ENCODE measurements at regions not wholly inside any gene's neighbourhood (a gene's known extent, or its start where the extent isn't known, plus 50 kb on each side); places are given as distances from the start of the nearest gene placed in this dataset.
"Not testable (repeated sequence)": the region's sequence is repeated elsewhere in the genome, so short reads cannot be mapped to it uniquely, and the experiment has no call there.

DNA sequence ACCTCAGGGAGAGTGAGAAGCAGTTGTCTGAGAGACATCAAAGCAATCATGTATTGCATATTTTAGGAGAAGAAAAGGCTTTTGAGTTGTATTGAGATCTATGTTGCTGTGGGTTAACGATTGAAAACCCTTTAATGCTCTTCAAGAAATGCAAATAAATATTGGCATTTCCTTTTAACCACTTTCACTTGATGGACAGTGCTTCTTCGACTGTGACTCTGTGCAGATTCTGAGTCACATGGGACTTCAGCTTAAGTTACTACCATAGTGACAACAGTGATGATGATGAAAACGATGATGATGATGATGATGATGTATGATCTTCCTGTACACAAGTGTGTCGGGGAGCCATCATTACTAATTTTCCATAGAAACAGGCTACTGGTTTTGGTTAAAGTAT lies 181.8 kb downstream of the AKAIN1 start:
- DNase-seq = no peak

GRCh38 chr18:5004031-5004820 lies 192.8 kb downstream of the AKAIN1 start:
- DNase-seq = not testable (repeated sequence)

DNA sequence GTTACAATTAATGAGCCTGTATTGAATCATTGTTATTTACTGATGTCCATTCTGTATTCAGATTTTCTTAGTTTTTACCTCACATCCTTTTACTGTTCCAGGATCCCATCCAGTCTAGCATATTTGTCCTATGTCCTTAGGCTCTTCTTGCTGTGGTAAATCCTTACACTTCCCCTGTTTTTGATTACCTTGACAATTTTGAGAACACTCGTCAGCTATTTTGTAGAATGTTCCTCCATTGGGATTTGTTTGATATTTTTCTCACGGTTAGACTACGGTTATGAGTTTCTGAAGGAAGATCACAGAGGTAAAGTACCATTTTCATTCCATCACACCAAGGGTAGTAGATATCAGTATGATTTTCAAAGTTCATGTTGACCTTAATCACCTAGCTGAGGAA lies 202.3 kb downstream of the AKAIN1 start:
- DNase-seq = no peak

DNA sequence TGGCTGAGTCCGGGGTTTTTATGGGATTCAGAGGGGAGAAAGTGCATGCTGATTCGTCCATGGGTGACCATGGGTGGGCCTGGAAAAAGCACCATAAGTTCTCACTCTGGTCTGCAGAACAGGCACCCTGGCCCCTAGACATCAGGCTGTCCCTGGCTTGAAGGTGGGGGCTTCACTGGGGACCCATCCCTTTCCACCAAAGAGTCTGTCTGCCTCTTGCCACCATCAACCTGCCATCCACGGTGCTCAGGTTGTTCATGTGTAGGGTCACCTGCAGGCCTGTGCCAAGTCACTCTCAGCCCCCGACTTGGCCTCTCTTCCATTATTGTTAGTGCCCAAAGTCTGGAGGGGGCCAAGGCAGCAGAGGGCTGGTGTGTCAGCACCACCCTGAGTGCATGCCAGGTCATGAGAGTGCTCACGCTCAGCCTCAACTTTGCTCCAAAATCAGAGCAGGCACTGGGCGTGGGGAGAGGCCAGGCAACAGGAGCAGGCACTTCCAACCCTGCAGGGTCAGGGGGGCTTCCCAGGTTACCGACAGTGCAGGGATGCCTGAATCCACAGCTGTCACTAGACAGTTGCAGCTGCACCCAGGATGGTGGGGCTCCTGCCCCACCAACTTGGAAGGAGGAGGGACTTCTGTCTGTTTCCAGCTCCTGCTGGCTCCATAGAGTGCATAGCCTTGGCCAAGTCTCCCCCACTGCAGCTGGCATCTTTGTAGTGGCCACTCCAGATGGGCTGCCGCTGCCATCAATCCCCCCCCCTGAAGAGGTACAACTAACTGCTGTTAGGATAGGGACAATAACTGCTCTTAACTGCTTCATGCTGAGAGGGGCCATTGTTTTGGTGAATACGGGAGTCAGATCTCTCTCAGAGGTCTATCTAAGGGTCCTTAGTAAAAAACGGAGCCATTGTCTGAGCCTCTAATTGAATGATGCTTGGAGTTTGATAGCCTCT lies 209.3 kb downstream of the AKAIN1 start:
- DNase-seq = no peak

GRCh38 chr18:4986677-4987076 lies 210.4 kb downstream of the AKAIN1 start:
- DNase-seq = no peak

- DNase-seq = no peak
These were observed 211.0 kb downstream of the AKAIN1 start for GRCh38 chr18:4986066-4986465.

DNA sequence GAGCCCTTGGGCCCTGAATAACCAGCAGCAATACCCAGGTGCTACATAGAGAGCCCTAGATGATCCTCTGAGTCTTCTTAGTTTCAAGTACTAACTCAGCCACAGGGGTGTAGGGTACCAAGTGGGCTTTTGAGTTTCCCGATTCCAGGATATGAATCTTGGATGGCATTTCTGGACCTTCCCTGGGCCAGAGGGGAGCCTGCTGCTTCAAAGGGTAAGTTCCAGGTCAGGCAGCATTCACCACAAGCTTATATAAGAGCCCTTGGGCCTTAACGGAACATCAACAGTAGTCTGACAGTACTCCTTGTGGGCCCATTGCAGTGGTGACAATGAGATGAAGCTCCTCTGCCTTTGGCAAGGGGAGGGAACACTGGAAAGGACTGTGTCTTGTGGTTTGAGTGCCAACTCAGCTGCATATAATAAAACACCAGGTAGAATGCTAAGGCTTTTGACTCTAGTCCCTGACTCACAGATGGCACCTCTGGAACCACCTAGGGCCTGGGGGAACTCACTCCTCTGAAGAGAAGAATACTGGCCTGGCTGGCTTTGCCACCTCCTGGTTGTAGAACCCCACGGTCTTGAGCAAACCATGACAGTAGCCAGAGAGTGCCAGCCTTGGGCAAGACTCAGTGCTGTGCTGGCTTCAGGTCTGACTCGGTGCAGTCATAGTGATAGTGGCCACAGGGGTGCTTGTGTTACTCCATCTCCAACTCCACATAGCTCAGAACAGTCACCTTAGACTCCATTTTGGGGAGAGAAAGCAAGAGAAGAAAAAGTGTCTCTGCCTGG lies 235.7 kb downstream of the AKAIN1 start:
- no peak for DNase-seq

- no peak for DNase-seq
These were observed 236.5 kb downstream of the AKAIN1 start for GRCh38 chr18:4960578-4960977.

DNA sequence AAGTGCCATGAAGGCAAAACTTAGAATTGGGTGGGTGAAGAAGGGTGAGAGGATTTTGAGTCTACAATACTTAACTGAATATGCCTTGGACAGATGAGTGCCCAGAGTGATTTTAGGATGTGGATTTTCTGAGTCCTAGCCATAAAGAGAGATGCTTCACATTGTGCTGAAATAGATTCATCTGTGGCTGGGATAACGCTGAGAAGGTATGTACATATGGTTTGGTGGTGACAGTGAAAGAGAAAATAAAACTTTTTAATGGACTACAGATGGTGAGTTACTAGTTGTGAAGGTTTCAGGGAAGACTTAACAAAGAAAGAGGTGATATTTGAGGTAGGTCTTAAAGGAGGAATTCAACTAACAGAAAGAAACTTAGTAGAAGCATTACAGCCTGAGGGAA lies 265.8 kb downstream of the AKAIN1 start:
- no peak for DNase-seq

GRCh38 chr18:4921548-4921947 lies 275.5 kb downstream of the AKAIN1 start:
- DNase-seq = no peak

GRCh38 chr18:4917509-4917908 lies 279.5 kb downstream of the AKAIN1 start:
- DNase-seq = not testable (repeated sequence)

DNA sequence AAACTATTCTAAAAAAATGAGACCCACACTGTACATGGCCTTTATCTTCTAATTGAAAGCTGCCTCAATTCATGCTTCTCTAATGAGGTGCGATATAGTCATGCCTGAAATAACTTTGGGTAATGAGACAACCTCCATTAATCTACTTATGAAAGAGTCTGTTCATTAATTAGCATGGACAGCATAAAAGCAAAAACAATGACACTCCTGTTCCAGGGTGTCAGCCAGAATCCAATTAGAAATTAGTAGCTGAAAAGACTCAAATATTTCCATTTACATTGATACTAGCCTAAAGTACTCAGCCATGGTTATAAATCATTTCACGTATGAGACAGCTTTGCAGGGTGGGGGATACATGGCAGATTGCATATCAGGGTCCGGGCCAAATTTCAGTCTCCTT lies 288.7 kb downstream of the AKAIN1 start:
- no peak for DNase-seq

DNA sequence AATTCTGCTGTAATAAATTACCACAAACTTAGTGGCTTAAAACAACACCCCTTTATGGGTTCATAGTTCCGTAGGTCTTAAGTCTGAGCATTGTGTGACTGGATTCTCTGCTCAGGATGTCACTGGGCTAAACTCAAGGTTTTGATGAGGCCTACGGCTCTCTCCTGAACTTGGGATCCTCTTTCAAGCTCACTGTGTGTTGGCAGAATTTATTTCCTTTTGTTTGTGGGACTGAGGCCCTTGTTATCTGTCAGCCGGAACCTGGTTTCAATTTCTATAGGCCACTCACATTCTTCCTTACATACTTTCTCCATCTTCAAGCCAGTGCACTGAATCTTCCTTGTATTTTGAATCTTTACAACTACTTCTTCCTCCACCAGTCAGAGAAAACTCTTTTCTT lies 290.2 kb downstream of the AKAIN1 start:
- DNase-seq = no peak

GRCh38 chr18:4888251-4889040 lies 308.6 kb downstream of the AKAIN1 start:
- DNase-seq = no peak

DNA sequence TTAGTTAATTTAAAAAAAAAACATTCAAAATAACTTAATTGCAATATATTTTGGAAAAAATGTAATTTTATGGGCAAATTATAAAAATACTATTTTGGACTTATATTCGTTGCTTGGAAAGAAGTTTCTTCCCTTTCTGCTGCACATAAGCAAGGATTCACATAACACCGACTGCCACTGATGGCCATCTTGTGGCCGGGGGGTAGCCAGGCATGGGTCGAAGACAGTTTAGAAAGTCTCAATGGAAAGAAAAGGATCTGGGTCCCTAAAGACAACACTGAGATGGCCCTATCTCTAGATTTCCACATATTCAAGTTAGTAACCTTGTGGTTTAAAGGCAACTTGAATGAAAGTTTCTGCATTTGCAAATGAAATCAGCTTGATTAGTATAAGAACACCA lies 318.6 kb downstream of the AKAIN1 start:
- no peak for DNase-seq

DNA sequence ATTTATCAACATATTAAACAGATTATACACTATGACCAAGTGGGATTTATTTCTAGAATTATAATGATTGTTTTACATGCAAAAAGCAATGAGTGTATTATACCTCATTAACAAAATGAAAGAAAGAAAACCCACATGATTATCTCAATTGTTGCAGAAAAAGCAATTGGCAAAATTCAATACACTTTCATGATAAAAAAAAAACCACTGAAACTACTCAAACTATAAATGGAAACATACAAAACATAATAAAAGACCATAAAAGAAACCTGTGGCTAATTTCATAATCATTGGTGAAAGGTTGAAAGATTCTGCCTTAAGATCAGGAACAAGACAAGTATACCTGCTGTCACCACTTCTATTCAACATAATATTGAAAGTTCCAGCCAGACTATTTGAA lies 325.9 kb downstream of the AKAIN1 start:
- no peak for DNase-seq

DNA sequence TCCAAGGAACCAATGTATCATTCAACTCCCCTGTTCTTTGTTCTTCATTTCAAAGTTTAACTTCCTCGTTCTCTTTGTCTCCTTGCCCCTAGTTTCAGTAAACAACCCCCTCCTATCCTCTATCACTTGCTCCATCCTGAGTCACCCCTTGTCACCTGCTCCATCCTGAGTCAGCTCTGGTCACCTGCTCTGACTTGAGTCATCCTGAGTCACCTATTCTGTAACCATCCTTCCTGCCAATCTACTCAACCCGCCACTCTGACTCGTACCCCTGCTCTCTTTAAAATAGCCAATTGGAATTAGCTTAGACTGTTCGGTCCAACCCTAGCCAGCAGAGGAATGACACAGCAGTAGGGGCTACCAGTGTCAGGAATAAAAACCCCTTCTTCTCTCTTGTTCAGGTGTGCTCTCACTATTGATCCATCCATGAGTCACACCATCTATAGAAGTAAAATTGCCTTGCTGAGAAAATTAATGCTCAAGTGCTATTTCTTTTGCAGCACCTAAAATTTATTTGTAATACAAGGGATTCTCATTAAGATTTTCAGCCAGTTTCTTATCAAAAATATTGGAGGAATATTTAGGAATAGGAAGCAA lies 326.8 kb downstream of the AKAIN1 start:
- DNase-seq = no peak

- DNase-seq = no peak
These were observed 327.9 kb downstream of the AKAIN1 start for GRCh38 chr18:4869155-4869554.

- no peak for DNase-seq
These were observed 338.5 kb downstream of the AKAIN1 start for GRCh38 chr18:4858379-4859127.

DNA sequence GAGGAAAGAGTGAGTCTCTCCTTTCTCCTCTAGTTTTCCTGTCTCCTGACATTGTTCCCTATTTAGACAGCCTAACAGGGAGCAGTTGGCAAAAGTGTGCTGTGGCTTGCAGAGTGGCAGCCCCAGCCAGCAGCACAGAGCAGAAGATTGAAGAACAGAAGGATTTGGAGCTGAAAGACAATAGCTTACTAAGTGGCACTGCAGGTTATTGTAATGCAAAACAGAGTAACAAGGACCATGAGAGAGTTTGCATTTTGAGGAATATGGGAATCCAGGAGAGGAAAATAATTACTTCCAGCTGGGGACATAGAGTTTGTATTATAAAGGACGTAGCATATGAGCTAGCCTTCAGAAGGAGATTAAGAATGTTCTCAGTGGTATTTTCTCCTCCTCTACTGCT lies 342.4 kb downstream of the AKAIN1 start:
- no peak for DNase-seq

- no peak for DNase-seq
These were observed 345.6 kb downstream of the AKAIN1 start for GRCh38 chr18:4851301-4851976.
